ENCODE measurements at regions not wholly inside any gene's neighbourhood (a gene's known extent, or its start where the extent isn't known, plus 50 kb on each side); places are given as distances from the start of the nearest gene placed in this dataset.

DNA sequence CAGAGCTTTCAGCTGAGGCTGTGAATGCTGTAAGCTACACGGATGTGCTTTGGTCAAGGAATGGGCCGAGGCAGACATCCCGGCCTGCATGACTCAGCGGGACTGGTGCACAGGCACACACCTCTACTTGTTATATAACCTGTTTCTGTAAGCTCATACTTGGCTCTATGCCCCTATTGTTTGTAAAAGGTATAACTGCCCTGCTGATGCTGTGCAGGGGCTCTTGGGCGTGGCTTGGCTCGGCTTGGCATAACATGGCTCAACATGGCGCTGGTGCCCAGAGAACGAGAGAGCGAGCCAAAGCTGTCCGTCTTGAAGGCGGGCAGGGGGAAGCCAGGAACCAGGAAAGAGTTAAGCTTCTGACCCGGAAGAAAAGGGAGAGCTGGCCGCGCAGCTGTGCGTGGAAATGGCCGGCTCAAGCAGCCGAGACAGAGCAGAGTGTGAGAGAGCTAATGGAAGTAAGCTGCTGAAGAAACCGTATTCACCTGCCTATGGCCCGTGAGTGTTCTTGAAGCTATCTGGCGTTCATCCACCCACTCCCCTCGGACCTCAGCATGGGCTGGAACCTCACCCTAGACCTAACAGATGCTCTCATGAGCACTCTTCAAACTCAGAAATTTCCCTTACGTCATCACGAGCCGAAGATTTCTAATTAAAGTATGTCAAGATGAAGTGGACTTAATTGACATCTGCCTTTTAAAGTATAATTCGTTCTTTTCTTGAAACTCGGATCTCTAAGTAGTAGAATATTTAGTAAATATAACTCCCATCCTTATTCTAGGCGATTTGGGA is 286.3 kb upstream of the AGA start (continued):
- no peak for TF ChIP-seq ZNF660 (CRISPR knock-in tag; IDR thresholded peaks at IDR 0.05; ENCODE audit: borderline replicate concordance, low read depth)

DNA sequence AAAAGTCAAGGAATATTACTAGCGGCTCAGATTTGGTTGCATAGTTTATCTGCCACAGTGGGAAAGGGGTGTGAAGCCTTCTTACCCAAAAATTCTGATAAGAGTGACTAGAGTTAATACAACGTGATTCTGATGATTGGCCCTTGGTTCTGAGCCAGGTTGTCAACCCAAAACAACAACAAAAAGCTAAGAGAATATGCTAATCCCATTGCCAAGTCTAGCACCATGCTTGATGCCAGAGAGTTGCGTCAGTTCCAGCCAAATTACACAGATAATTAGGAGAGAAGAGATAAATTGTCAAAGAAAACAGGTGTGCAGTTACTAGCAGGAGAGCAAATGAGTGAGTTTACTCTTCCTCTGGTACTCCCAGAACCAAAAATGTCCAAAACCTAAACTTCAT is 287.4 kb upstream of the AGA start:
- H3K4me2 ChIP-seq (ENCODE audit: low read depth, low read length): no peak overlapping the region
- in situ Hi-C loops (cut with HindIII; ENCODE audit: extremely low pct_ligation_motif_present, low pct_unique_long_range_greater_than_20kb): no loop called here
- H3K79me2 ChIP-seq (ENCODE audit: insufficient read depth, low read length): no peaks in the 10 kb centered on the region
- no peak overlapping the region for H2AFZ ChIP-seq (ENCODE audit: low read length)
- DNase-seq (ENCODE audit: low spot score): no peak
- BruUV-seq (replicated peaks): no TSS peak
- no peaks in the 10 kb centered on the region for H4K20me1 ChIP-seq (ENCODE audit: insufficient read depth, low read length)
- no peaks in the 10 kb centered on the region for H3K36me3 ChIP-seq (replicated peaks in 1 of 2; ENCODE audit: control insufficient read depth in 1 of 2, insufficient read depth in 2 of 2, low read length in 2 of 2)
- H3K4me3 ChIP-seq (replicated peaks in 1 of 3; ENCODE audit: insufficient read depth in 1 of 3, low read depth in 2 of 3, low read length in 3 of 3): no peak overlapping the region
- FAIRE-seq: no peak
- H3K9me3 ChIP-seq (ENCODE audit: low read length): no peaks in the 10 kb centered on the region
- WGBS (ENCODE audit: low lambda C conversion rate): 3% methylated on average over 3 of the region's 3 CpGs
- ATAC-seq: no peak
- TF ChIP-seq, protein P1, sequence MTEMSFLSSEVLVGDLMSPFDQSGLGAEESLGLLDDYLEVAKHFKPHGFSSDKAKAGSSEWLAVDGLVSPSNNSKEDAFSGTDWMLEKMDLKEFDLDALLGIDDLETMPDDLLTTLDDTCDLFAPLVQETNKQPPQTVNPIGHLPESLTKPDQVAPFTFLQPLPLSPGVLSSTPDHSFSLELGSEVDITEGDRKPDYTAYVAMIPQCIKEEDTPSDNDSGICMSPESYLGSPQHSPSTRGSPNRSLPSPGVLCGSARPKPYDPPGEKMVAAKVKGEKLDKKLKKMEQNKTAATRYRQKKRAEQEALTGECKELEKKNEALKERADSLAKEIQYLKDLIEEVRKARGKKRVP (CRISPR knock-in tag; IDR thresholded peaks at IDR 0.05): no peak
- no peak for TF ChIP-seq SOX5 (CRISPR knock-in tag; IDR thresholded peaks at IDR 0.05; ENCODE audit: borderline replicate concordance)
- POLR2A ChIA-PET: no interaction called here
- no peaks in the 10 kb centered on the region for H3K4me1 ChIP-seq (ENCODE audit: insufficient read depth, low read length)
- H3K27me3 ChIP-seq (ENCODE audit: control insufficient read depth in 1 of 2, insufficient read depth in 2 of 2, low read length in 2 of 2): no peaks in the 10 kb centered on the region
- CTCF ChIA-PET (ENCODE audit: low intra/inter-chr PET ratio, low total read pairs): no interaction called here
- no peak overlapping the region for H3K9ac ChIP-seq (ENCODE audit: insufficient read depth, low read depth, low read length)
- no peak overlapping the region for H3K27ac ChIP-seq (ENCODE audit: extremely low read length, insufficient read depth, low read length)
- intact Hi-C loops (cut with micrococcal nuclease; ENCODE audit: unreplicated experiment): no loop called here

DNA sequence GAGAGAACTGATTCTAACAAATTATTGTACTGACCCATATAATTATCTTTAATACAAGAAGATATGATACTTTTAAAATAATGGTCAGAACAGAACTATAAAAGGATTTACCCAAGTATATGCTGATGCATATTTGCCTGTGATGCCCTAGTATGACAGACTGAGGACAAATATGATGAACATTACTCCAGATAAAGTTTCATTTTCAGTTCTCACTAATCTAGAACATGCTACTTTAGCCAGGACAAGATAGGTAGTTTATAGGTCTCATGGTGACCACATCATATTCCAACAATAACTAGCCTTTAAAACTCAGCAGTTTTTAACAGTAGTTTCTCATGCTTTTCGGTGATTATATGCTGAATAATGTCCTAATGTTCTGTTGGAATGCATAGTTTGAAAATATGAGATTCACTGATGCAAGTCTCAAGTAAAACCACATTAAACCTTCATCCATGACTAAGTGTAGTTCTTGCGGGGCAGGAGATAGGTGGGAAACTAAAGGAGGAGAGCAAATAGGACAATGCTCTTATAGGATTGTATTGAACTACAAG is 295.2 kb upstream of the AGA start:
- Histone ChIP-seq H3K4me2 (ENCODE audit: low read depth, low read length) (no peak overlapping the region), H3K4me3 (replicated peaks in 1 of 3; ENCODE audit: insufficient read depth in 1 of 3, low read depth in 2 of 3, low read length in 3 of 3) (no peak overlapping the region), H3K36me3 (replicated peaks in 1 of 2; ENCODE audit: control insufficient read depth in 1 of 2, insufficient read depth in 2 of 2, low read length in 2 of 2) (no peaks in the 10 kb centered on the region), H3K27me3 (ENCODE audit: control insufficient read depth in 1 of 2, insufficient read depth in 2 of 2, low read length in 2 of 2) (no peaks in the 10 kb centered on the region), H3K27ac (ENCODE audit: extremely low read length, insufficient read depth, low read length) (no peak overlapping the region), H2AFZ (ENCODE audit: low read length) (no peak overlapping the region), H4K20me1 (ENCODE audit: insufficient read depth, low read length) (no peaks in the 10 kb centered on the region), H3K9me3 (ENCODE audit: low read length) (no peaks in the 10 kb centered on the region), H3K79me2 (ENCODE audit: insufficient read depth, low read length) (no peaks in the 10 kb centered on the region), H3K9ac (ENCODE audit: insufficient read depth, low read depth, low read length) (no peak overlapping the region), H3K4me1 (ENCODE audit: insufficient read depth, low read length) (no peaks in the 10 kb centered on the region)
- no peak for FAIRE-seq
- TF ChIP-seq RARA (CRISPR knock-in tag; IDR thresholded peaks at IDR 0.05) (no peak), ZNF878 (CRISPR knock-in tag; IDR thresholded peaks at IDR 0.05) (no peak), IRF2 (CRISPR knock-in tag; IDR thresholded peaks at IDR 0.05) (no peak)
- intact Hi-C loops (cut with micrococcal nuclease; ENCODE audit: unreplicated experiment): no loop called here
- no peak for ATAC-seq
- no peak for DNase-seq (ENCODE audit: low spot score)
- CTCF ChIA-PET (ENCODE audit: low intra/inter-chr PET ratio, low total read pairs): no interaction called here
- POLR2A ChIA-PET: no interaction called here
- in situ Hi-C loops (cut with HindIII; ENCODE audit: extremely low pct_ligation_motif_present, low pct_unique_long_range_greater_than_20kb): no loop called here
- 22% methylated on average over 2 of the region's 2 CpGs for WGBS (ENCODE audit: low lambda C conversion rate)
- BruUV-seq (replicated peaks): no TSS peak

All from HepG2 (cell line).